ENCODE measurements at regions not wholly inside any gene's neighbourhood (a gene's known extent, or its start where the extent isn't known, plus 50 kb on each side); places are given as distances from the start of the nearest gene placed in this dataset.

GRCh38 chr4:66489783-66490452 lies 819.6 kb upstream of the EPHA5 start:
- TF ChIP-seq, protein P1, sequence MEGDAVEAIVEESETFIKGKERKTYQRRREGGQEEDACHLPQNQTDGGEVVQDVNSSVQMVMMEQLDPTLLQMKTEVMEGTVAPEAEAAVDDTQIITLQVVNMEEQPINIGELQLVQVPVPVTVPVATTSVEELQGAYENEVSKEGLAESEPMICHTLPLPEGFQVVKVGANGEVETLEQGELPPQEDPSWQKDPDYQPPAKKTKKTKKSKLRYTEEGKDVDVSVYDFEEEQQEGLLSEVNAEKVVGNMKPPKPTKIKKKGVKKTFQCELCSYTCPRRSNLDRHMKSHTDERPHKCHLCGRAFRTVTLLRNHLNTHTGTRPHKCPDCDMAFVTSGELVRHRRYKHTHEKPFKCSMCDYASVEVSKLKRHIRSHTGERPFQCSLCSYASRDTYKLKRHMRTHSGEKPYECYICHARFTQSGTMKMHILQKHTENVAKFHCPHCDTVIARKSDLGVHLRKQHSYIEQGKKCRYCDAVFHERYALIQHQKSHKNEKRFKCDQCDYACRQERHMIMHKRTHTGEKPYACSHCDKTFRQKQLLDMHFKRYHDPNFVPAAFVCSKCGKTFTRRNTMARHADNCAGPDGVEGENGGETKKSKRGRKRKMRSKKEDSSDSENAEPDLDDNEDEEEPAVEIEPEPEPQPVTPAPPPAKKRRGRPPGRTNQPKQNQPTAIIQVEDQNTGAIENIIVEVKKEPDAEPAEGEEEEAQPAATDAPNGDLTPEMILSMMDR (IDR thresholded peaks at IDR 0.05; ENCODE audit: low read length) = no peak
- TF ChIP-seq EZH2 (optimal IDR thresholded peaks at IDR 0.05; ENCODE audit: low read depth, low read length) = no peak
- TF ChIP-seq EZH2phosphoT487 (IDR thresholded peaks at IDR 0.05; ENCODE audit: low read length) = no peak

All from MM.1S (cell line).